Parathyroid adenoma (tissue), 2 donors: ENCODE measurements at regions not wholly inside any gene's neighbourhood (a gene's known extent, or its start where the extent isn't known, plus 50 kb on each side); places are given as distances from the start of the nearest gene placed in this dataset.

ENCODE experiments used
- H2AFZ ChIP-seq: fragments of 300-600 bp; sonication (generic); one replicate; pipeline ENCODE4 v1.7.0; 2017; ENCODE audit warnings: antibody characterized with exemption, mild to moderate bottlenecking
- H3K27ac ChIP-seq: fragments of 300-600 bp; sonication (generic); one replicate; pipeline ENCODE4 v1.7.0; 2017
- H3K27me3 ChIP-seq: fragments of 300-600 bp; sonication (generic); one replicate; pipeline ENCODE4 v1.7.0; 2017; ENCODE audit warnings: low read length; ENCODE audit not compliant: control insufficient read depth, insufficient read depth
- H3K36me3 ChIP-seq: fragments of 300-600 bp; sonication (generic); one replicate; pipeline ENCODE4 v1.7.0; 2017; ENCODE audit warnings: low read length; ENCODE audit not compliant: control insufficient read depth, insufficient read depth
- H3K4me1 ChIP-seq: fragments of 300-600 bp; sonication (generic); one replicate; pipeline ENCODE4 v1.7.0; 2017; ENCODE audit warnings: control low read depth
- H3K4me2 ChIP-seq: fragments of 300-600 bp; sonication (generic); one replicate; pipeline ENCODE4 v1.7.0; 2017; ENCODE audit warnings: low read length
- H3K4me3 ChIP-seq: fragments of 300-600 bp; sonication (generic); one replicate; pipeline ENCODE4 v1.7.0; 2017; ENCODE audit warnings: low read depth, low read length
- H3K79me2 ChIP-seq: fragments of 300-600 bp; sonication (generic); one replicate; pipeline ENCODE4 v1.7.0; 2017; ENCODE audit warnings: control low read depth
- H3K9ac ChIP-seq: fragments of 300-600 bp; sonication (generic); one replicate; pipeline ENCODE4 v1.7.0; 2017; ENCODE audit warnings: mild to moderate bottlenecking
- H3K9me3 ChIP-seq: fragments of 300-600 bp; sonication (generic); one replicate; pipeline ENCODE4 v1.7.0; 2017; ENCODE audit warnings: low read length; ENCODE audit not compliant: control insufficient read depth
- TF ChIP-seq, protein P1 (sequence below): fragments of 300-600 bp; sonication (generic); IDR thresholded peaks from one replicate; pipeline ENCODE4 v1.7.0; 2017; ENCODE audit warnings: antibody characterized with exemption, mild to moderate bottlenecking
- donor health status: primary hyperparathyroidism.

DNA sequence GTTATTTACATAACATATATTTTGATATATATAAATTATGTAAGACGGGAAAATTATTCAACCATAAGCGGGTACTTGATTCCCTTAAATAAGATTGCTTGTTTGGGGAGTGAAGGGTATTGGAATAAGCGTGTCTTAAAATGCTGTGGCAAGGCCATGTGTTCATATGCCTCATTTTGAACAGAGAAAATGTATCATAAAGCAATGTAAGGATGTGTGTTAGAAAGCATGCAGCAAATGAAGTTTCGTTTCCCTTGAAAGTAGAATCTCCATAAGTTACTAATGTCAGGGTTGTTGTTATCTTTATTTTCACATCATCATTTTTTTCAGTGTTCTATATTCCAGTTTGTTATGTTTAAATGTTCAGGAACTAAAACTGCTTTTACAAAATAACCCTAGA is 465.6 kb downstream of the FOXG1 start:
- Histone ChIP-seq H3K27ac (no peak overlapping the region), H3K79me2 (no peaks in the 10 kb centered on the region)
- TF ChIP-seq, protein P1, sequence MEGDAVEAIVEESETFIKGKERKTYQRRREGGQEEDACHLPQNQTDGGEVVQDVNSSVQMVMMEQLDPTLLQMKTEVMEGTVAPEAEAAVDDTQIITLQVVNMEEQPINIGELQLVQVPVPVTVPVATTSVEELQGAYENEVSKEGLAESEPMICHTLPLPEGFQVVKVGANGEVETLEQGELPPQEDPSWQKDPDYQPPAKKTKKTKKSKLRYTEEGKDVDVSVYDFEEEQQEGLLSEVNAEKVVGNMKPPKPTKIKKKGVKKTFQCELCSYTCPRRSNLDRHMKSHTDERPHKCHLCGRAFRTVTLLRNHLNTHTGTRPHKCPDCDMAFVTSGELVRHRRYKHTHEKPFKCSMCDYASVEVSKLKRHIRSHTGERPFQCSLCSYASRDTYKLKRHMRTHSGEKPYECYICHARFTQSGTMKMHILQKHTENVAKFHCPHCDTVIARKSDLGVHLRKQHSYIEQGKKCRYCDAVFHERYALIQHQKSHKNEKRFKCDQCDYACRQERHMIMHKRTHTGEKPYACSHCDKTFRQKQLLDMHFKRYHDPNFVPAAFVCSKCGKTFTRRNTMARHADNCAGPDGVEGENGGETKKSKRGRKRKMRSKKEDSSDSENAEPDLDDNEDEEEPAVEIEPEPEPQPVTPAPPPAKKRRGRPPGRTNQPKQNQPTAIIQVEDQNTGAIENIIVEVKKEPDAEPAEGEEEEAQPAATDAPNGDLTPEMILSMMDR = no peak

DNA sequence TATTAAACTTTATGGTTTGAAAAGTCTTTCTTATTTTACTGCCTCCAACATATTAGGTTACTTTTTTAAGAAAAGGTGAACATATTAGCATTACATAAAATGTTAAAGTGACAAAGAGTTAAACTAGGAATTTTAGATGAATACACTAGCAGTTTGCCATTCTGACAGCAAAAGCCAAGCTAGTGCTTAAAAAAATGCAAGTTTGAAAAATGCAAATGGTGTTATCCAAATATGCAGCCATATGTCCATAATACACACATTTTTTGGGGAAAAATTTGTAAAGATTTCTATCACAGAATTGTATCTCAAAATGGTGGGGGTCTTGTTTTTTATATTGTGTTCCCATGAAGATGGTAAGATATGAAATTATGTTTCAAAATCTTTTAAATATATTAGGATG is 466.1 kb downstream of the FOXG1 start:
- Histone ChIP-seq H3K4me3 (no peak overlapping the region), H3K4me1 (no peaks in the 10 kb centered on the region), H3K4me2 (no peak overlapping the region), H3K27me3 (no peaks in the 10 kb centered on the region), H3K27ac (no peak overlapping the region), H3K9me3 (no peaks in the 10 kb centered on the region), H3K79me2 (no peaks in the 10 kb centered on the region), H2AFZ (no peak overlapping the region), H3K36me3 (no peaks in the 10 kb centered on the region), H3K9ac (no peak overlapping the region)
- TF ChIP-seq, protein P1 = no peak

More for the DNA sequence above, 465.6 kb downstream of the FOXG1 start:
- no peak overlapping the region for H3K9ac ChIP-seq
- no peaks in the 10 kb centered on the region for H3K27me3 ChIP-seq
- H3K4me2 ChIP-seq = no peak overlapping the region
- no peaks in the 10 kb centered on the region for H3K36me3 ChIP-seq
- no peak overlapping the region for H2AFZ ChIP-seq
- no peak overlapping the region for H3K4me3 ChIP-seq
- no peaks in the 10 kb centered on the region for H3K9me3 ChIP-seq
- no peaks in the 10 kb centered on the region for H3K4me1 ChIP-seq

DNA sequence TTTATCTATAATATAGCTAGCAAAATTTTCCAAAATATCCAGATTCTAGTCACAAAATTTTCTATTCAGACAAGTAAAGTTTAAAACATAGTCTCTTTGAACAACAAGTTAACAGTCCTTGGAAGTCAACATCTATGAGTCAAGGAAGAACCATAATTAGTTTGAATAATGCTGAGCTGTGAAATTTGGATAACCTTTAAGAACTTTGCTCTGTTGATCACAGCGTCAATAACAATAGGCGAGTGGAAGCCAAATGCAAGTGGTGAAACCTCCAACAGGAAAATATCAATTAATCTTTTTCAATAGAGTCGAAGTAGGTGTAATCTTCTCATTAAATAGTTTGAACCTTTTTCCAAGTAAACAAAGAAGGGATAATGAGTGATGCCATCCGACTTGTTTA is 466.6 kb downstream of the FOXG1 start:
- H3K9me3 ChIP-seq = no peaks in the 10 kb centered on the region
- H3K27ac ChIP-seq = no peak overlapping the region
- no peak overlapping the region for H3K4me2 ChIP-seq
- no peaks in the 10 kb centered on the region for H3K79me2 ChIP-seq
- TF ChIP-seq, protein P1 = no peak
- no peaks in the 10 kb centered on the region for H3K36me3 ChIP-seq
- no peak overlapping the region for H3K9ac ChIP-seq
- H3K27me3 ChIP-seq = no peaks in the 10 kb centered on the region
- no peak overlapping the region for H3K4me3 ChIP-seq
- H2AFZ ChIP-seq = no peak overlapping the region
- no peaks in the 10 kb centered on the region for H3K4me1 ChIP-seq

DNA sequence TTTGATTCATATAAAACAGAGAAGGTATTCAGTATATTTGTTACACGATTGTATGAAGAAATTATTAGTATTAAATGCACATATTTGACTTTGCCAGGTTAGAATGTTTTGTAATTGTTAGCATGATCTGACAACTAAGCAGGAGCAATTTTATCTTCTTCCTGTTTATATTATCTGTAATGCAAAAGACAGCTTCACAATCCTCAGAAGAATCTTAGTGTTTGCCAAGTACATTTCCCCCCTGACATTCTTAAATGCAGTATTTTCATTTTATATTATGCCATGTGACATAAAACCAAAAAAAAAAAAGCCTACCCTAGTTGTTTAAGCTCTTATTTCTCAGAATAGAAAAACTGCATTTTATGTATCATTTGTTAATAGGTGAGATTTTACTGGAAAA is 469.4 kb downstream of the FOXG1 start:
- Histone ChIP-seq H3K27ac (no peak overlapping the region), H3K4me3 (no peak overlapping the region), H3K36me3 (no peaks in the 10 kb centered on the region), H3K4me2 (no peak overlapping the region), H2AFZ (no peak overlapping the region), H3K9ac (no peak overlapping the region), H3K27me3 (no peaks in the 10 kb centered on the region), H3K79me2 (no peaks in the 10 kb centered on the region), H3K4me1 (no peaks in the 10 kb centered on the region), H3K9me3 (no peaks in the 10 kb centered on the region)
- TF ChIP-seq, protein P1 = no peak

DNA sequence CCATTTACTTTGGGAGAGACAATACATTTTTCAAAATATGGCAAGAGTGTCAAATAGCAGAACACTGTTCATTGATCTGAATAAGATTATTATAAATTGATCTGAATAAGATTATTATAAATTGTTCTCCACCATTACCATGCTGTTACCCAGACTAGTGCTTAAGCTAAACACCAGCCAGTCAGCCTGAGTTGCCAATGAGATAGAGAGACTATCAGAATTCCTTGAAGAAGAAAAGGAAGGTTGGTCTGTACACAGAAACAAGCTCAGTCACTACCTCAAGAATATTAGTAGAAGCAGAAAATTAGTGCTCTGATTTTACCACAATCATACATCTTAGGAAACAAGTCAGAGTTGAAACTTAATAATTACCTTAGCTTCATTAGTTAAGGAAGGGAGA is 469.8 kb downstream of the FOXG1 start:
- TF ChIP-seq, protein P1 = no peak
- H2AFZ ChIP-seq = no peak overlapping the region
- H3K79me2 ChIP-seq = no peaks in the 10 kb centered on the region
- H3K36me3 ChIP-seq = no peaks in the 10 kb centered on the region
- no peak overlapping the region for H3K9ac ChIP-seq
- H3K27me3 ChIP-seq = no peaks in the 10 kb centered on the region
- H3K9me3 ChIP-seq = no peaks in the 10 kb centered on the region
- H3K27ac ChIP-seq = no peak overlapping the region
- no peak overlapping the region for H3K4me2 ChIP-seq
- H3K4me1 ChIP-seq = no peaks in the 10 kb centered on the region
- H3K4me3 ChIP-seq = no peak overlapping the region
